Activated T-cell treated with anti-CD3 and anti-CD28 coated beads, Interleukin-2, amount 50 U/mL, for 24 hours (primary cell): ENCODE measurements at regions not wholly inside any gene's neighbourhood (a gene's known extent, or its start where the extent isn't known, plus 50 kb on each side); places are given as distances from the start of the nearest gene placed in this dataset.
"Not testable (repeated sequence)": the region's sequence is repeated elsewhere in the genome, so short reads cannot be mapped to it uniquely, and the experiment has no call there.

Source experiments
- DNase-seq: peaks from one replicate; pipeline ENCODE4 v3.0.0-alpha.2; 2020
- H3K27ac Mint-ChIP-seq: 2 replicates; pipeline ENCODE4 v1.8.0; 2020; ENCODE audit warnings: mild to moderate bottlenecking, mixed read lengths
- H3K27me3 Mint-ChIP-seq: 2 replicates; pipeline ENCODE4 v1.8.0; 2020; ENCODE audit warnings: mixed read lengths
- H3K36me3 Mint-ChIP-seq: 2 replicates; pipeline ENCODE4 v1.8.0; 2020; ENCODE audit warnings: low read depth, mixed read lengths
- H3K4me1 Mint-ChIP-seq: 2 replicates; pipeline ENCODE4 v1.8.0; 2020; ENCODE audit warnings: low read depth, mixed read lengths
- H3K4me3 Mint-ChIP-seq: 2 replicates; pipeline ENCODE4 v1.8.0; 2020; ENCODE audit warnings: mild to moderate bottlenecking, moderate library complexity, mixed read lengths
- H3K9me3 Mint-ChIP-seq: 2 replicates; pipeline ENCODE4 v1.8.0; 2020; ENCODE audit warnings: mixed read lengths

- DNase-seq = no peak
- Mint-ChIP-seq H3K4me3 (no peak overlapping the region), H3K27ac (no peak overlapping the region), H3K27me3 (no peaks in the 10 kb centered on the region), H3K9me3 (no peaks in the 10 kb centered on the region), H3K36me3 (no peaks in the 10 kb centered on the region), H3K4me1 (no peaks in the 10 kb centered on the region)
Observed at GRCh38 chr2:182541268-182541667, 114.4 kb upstream of the PDE1A start.

DNA sequence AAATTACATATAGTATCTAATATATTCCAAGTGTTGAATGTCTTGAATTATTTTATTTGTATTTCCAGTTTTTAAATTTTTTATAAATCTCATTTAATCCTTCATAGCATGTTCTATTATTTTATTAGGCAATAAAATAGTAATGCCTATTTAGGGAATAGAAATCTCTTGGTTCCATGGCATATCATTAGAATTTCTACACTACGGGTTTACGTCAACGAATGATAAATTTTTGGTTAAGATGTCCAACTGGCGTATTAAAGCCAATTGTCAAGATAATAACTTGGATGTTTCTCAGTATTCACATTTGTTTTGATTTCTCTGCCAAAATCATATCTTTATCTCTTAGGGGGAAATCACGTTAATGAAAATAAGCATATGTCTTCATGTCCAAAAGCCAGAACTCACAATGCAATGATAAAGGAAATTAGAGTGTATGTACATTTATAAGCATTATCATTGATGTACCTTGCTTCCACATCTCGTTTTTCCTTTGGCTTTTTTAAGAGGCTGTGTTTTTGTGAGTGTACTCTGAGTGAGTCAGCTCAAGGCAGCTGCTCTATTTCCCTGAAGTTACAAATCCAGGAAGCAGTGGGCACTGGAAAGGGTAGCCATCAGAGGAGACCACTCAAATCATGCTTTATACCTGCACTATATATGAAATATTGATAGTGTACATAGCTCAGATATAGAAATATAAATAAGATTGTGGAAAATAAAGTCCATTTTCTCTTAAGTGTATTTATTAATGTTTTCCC, 115.8 kb upstream of the PDE1A start:
- H3K4me1 Mint-ChIP-seq = no peaks in the 10 kb centered on the region
- no peaks in the 10 kb centered on the region for H3K27me3 Mint-ChIP-seq
- H3K4me3 Mint-ChIP-seq = no peak overlapping the region
- H3K27ac Mint-ChIP-seq = no peak overlapping the region
- no peaks in the 10 kb centered on the region for H3K36me3 Mint-ChIP-seq
- no peak for DNase-seq
- H3K9me3 Mint-ChIP-seq = no peaks in the 10 kb centered on the region

- DNase-seq = no peak
- H3K9me3 Mint-ChIP-seq = no peaks in the 10 kb centered on the region
- no peaks in the 10 kb centered on the region for H3K4me1 Mint-ChIP-seq
- H3K27me3 Mint-ChIP-seq = no peaks in the 10 kb centered on the region
- no peak overlapping the region for H3K27ac Mint-ChIP-seq
- H3K4me3 Mint-ChIP-seq = no peak overlapping the region
- H3K36me3 Mint-ChIP-seq = no peaks in the 10 kb centered on the region
Observed at GRCh38 chr2:182543741-182544525, 117.1 kb upstream of the PDE1A start.

DNA sequence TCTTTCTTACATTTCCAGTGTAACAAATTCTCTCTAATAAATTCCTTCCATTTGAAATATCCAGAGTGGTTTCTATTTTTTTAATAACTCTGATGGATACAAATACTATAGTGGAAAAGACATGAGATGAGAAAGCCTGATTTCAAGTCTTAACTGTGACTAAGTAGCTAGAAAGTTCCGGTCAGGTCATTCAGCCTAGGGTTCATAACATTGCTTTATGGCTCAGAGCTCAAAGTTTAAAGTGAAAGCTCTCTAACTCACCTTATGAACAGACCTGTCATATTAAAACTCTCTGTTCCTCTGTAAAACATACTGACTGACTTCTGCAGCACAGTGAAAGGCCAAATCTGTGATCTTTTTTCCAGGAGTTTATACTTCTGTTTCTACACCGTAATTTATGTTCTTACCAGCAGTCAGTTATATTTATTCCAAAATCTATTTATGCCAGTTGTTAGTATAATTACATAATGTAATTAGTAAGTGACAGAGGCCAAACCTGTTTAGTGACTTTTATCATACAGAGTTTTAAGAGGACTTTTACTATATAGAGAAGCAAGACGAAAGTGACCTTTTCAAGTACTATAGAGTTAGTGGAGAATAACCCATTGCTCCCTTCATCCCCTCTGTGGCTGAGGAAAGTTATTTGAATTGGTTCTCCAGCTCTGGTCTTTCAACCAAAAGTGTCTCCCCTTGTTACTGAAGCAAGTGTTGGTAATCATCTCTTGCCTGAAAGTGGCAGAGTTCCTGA, 118.8 kb upstream of the PDE1A start:
- Mint-ChIP-seq H3K4me1 (no peaks in the 10 kb centered on the region), H3K27me3 (no peaks in the 10 kb centered on the region), H3K27ac (no peak overlapping the region), H3K4me3 (no peak overlapping the region), H3K9me3 (no peaks in the 10 kb centered on the region), H3K36me3 (no peaks in the 10 kb centered on the region)
- no peak for DNase-seq

- Mint-ChIP-seq H3K9me3 (no peaks in the 10 kb centered on the region), H3K4me1 (no peaks in the 10 kb centered on the region), H3K27me3 (no peaks in the 10 kb centered on the region), H3K4me3 (no peak overlapping the region), H3K27ac (no peak overlapping the region), H3K36me3 (no peaks in the 10 kb centered on the region)
- no peak for DNase-seq
Observed at GRCh38 chr2:182548031-182548950, 121.5 kb upstream of the PDE1A start.

DNA sequence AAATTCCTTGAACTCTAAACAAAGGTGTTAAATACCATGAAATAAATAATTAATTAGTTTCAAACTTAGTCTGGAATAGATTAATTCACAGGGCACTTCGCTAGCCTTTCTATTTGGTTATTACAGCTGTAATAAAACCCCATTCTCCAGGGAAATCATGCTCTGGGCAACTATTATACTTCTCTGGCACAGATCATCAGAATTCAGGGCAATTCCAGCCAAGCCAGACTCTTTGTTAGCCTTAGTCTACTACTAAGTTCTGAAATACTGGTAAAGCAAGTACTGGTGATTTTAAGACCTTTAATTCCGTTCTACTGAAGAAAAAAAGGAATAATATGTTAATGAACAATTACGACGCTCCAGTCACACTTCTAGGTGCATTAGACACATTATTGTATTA, 123.4 kb upstream of the PDE1A start:
- no peaks in the 10 kb centered on the region for H3K9me3 Mint-ChIP-seq
- H3K27ac Mint-ChIP-seq = no peak overlapping the region
- no peaks in the 10 kb centered on the region for H3K36me3 Mint-ChIP-seq
- no peak overlapping the region for H3K4me3 Mint-ChIP-seq
- H3K27me3 Mint-ChIP-seq = no peaks in the 10 kb centered on the region
- no peak for DNase-seq
- H3K4me1 Mint-ChIP-seq = no peaks in the 10 kb centered on the region

GRCh38 chr2:182552232-182552631, 125.4 kb upstream of the PDE1A start:
- not testable (repeated sequence) for H3K27ac Mint-ChIP-seq, H3K36me3 Mint-ChIP-seq, DNase-seq, H3K4me1 Mint-ChIP-seq, H3K27me3 Mint-ChIP-seq, H3K4me3 Mint-ChIP-seq, H3K9me3 Mint-ChIP-seq

GRCh38 chr2:182552785-182553184, 125.9 kb upstream of the PDE1A start:
- not testable (repeated sequence) for H3K9me3 Mint-ChIP-seq, H3K4me1 Mint-ChIP-seq, DNase-seq, H3K36me3 Mint-ChIP-seq, H3K27ac Mint-ChIP-seq, H3K27me3 Mint-ChIP-seq, H3K4me3 Mint-ChIP-seq

DNA sequence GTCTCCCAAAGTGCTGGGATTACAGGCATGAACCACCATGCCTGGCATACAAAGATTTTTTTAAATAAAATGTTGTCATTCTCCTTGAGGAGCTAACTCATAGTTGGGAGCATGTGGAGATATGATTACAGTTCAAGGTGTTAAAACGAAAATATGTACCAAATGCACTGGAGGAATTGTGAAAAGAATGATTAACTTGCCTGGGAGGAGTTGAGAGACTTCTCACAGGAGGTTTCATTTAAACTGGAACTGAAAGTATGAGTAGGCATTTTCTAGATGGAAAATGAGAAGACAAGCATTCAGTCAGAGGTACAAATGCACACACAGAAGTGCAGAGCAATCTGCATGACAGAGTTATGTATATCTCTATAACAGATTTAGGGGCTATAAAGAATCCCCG, 126.6 kb upstream of the PDE1A start:
- H3K9me3 Mint-ChIP-seq = no peaks in the 10 kb centered on the region
- no peaks in the 10 kb centered on the region for H3K4me1 Mint-ChIP-seq
- no peaks in the 10 kb centered on the region for H3K27me3 Mint-ChIP-seq
- no peak overlapping the region for H3K27ac Mint-ChIP-seq
- no peaks in the 10 kb centered on the region for H3K36me3 Mint-ChIP-seq
- DNase-seq = no peak
- H3K4me3 Mint-ChIP-seq = no peak overlapping the region

- Mint-ChIP-seq H3K4me1 (no peaks in the 10 kb centered on the region), H3K4me3 (no peak overlapping the region), H3K36me3 (no peaks in the 10 kb centered on the region), H3K9me3 (no peaks in the 10 kb centered on the region), H3K27ac (no peak overlapping the region), H3K27me3 (no peaks in the 10 kb centered on the region)
- DNase-seq = no peak
Observed at GRCh38 chr2:182554950-182555349, 128.1 kb upstream of the PDE1A start.

GRCh38 chr2:182558564-182558963, 131.7 kb upstream of the PDE1A start:
- H3K4me1 Mint-ChIP-seq = no peaks in the 10 kb centered on the region
- DNase-seq = no peak
- no peak overlapping the region for H3K27ac Mint-ChIP-seq
- H3K9me3 Mint-ChIP-seq = no peaks in the 10 kb centered on the region
- no peaks in the 10 kb centered on the region for H3K36me3 Mint-ChIP-seq
- H3K27me3 Mint-ChIP-seq = no peaks in the 10 kb centered on the region
- H3K4me3 Mint-ChIP-seq = no peak overlapping the region

DNA sequence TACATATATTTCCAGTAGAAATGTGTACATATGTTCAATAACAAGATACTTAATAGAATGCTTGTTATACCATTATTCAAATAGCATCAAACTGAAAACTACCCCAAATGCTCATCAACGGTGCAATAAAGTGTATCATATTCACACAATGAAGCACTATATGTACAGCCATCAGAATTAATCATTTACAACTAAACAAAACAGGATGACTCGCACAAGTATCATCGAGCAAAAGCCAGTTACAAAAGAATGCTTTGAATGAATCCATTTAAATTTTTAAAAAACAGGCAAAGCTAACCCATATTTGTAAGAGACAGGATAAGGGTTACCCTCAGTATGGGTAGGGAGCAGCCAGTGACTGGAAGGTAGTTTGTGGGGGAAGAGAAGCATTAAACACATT, 132.8 kb upstream of the PDE1A start:
- no peaks in the 10 kb centered on the region for H3K27me3 Mint-ChIP-seq
- H3K4me3 Mint-ChIP-seq = no peak overlapping the region
- H3K4me1 Mint-ChIP-seq = no peaks in the 10 kb centered on the region
- no peak overlapping the region for H3K27ac Mint-ChIP-seq
- H3K9me3 Mint-ChIP-seq = no peaks in the 10 kb centered on the region
- DNase-seq = no peak
- no peaks in the 10 kb centered on the region for H3K36me3 Mint-ChIP-seq

GRCh38 chr2:182565911-182566567, 139.2 kb upstream of the PDE1A start:
- Mint-ChIP-seq H3K27me3 (no peaks in the 10 kb centered on the region), H3K27ac (no peak overlapping the region), H3K36me3 (no peaks in the 10 kb centered on the region), H3K4me3 (no peak overlapping the region), H3K4me1 (no peaks in the 10 kb centered on the region), H3K9me3 (no peaks in the 10 kb centered on the region)
- no peak for DNase-seq

- Mint-ChIP-seq H3K4me3 (no peak overlapping the region), H3K27me3 (no peaks in the 10 kb centered on the region), H3K9me3 (no peaks in the 10 kb centered on the region), H3K36me3 (no peaks in the 10 kb centered on the region), H3K4me1 (no peaks in the 10 kb centered on the region), H3K27ac (no peak overlapping the region)
- no peak for DNase-seq
Observed at GRCh38 chr2:182573553-182573952, 142.5 kb upstream of the DNAJC10 start.
